Breast epithelium (tissue), 3 donors: ENCODE measurements at regions not wholly inside any gene's neighbourhood (a gene's known extent, or its start where the extent isn't known, plus 50 kb on each side); places are given as distances from the start of the nearest gene placed in this dataset.

Experiments used
- POLR2A ChIP-seq: fragments of 450-650 bp; IDR thresholded peaks from one replicate; pipeline ENCODE4 v1.6.1; 2016; ENCODE audit warnings: antibody characterized with exemption, mild to moderate bottlenecking, moderate library complexity
- TF ChIP-seq, protein P1 (sequence below), 3 donors: fragments of 450-650 bp; IDR thresholded peaks; one replicate each; pipeline ENCODE4 v1.5.1; 2016 to 2017; ENCODE audit warnings: antibody characterized with exemption in 3 of 3, mild to moderate bottlenecking in 3 of 3, moderate library complexity in 3 of 3

DNA sequence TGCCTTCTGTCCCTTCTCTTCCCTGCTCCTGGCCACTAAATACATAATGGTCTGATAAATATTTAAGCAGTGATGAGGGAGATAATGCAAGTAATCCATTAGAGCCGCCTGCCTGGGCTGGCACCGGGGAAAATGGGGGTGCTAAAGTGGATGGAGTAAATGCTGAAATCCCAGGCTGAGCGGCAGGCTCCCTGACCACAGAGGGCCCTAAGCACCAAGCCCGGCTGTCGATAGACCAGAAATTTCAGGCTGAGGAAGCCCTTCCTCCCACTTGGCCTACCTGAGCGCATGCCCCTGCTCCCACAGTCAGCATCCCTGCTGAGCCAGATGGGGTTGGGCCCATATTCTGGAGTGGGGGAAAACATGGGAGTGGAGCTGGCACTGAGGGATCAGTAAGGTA is 197.5 kb upstream of the SKOR2 start:
- TF ChIP-seq, protein P1, sequence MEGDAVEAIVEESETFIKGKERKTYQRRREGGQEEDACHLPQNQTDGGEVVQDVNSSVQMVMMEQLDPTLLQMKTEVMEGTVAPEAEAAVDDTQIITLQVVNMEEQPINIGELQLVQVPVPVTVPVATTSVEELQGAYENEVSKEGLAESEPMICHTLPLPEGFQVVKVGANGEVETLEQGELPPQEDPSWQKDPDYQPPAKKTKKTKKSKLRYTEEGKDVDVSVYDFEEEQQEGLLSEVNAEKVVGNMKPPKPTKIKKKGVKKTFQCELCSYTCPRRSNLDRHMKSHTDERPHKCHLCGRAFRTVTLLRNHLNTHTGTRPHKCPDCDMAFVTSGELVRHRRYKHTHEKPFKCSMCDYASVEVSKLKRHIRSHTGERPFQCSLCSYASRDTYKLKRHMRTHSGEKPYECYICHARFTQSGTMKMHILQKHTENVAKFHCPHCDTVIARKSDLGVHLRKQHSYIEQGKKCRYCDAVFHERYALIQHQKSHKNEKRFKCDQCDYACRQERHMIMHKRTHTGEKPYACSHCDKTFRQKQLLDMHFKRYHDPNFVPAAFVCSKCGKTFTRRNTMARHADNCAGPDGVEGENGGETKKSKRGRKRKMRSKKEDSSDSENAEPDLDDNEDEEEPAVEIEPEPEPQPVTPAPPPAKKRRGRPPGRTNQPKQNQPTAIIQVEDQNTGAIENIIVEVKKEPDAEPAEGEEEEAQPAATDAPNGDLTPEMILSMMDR (IDR thresholded peaks at IDR 0.05): no peak
- TF ChIP-seq POLR2A: no peak
